ENCODE measurements at regions not wholly inside any gene's neighbourhood (a gene's known extent, or its start where the extent isn't known, plus 50 kb on each side); places are given as distances from the start of the nearest gene placed in this dataset.

- H3K9me3 ChIP-seq: peaks cover 0 to 3% of the 10 kb centered on the region in 2 donors
- no peaks in the 10 kb centered on the region for H3K4me1 ChIP-seq (ENCODE audit: insufficient read depth)
- no peaks in the 10 kb centered on the region for H3K36me3 ChIP-seq
- DNase-seq: no peak
- TF ChIP-seq CTCF (IDR thresholded peaks at IDR 0.05): no peak
- 75 to 81% (median 77%) methylated on average over 13 of the region's 13 CpGs for WGBS, 3 donors
- intact Hi-C loops (cut with DNase I): no loop called here
- H3K27ac ChIP-seq: no peak overlapping the region
- no peaks in the 10 kb centered on the region for H3K27me3 ChIP-seq
- H3K4me3 ChIP-seq: no peak overlapping the region
Measured at GRCh38 chr19:30173593-30174356, 198.4 kb upstream of the ZNF536 start.

DNA sequence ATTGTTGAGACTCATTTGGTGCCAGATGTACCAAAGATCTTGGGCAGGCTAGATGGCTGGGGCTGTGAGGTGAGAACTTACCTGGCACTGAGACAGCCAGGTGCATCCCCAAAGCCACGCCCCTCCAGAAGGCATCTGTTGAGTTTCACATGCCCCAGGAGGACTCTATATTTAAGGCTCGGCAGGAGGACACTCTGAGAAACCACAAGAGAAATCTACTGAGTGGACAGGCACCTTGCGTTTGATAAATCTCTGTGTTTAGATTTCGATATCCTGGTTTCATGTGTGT lies 197.9 kb upstream of the ZNF536 start:
- TF ChIP-seq EP300 (IDR thresholded peaks at IDR 0.05) (no peak), POLR2A (IDR thresholded peaks at IDR 0.05) (no peak), CTCF (IDR thresholded peaks at IDR 0.05) (no peak)
- Histone ChIP-seq H3K27me3 (no peaks in the 10 kb centered on the region), H3K4me1 (ENCODE audit: insufficient read depth) (no peaks in the 10 kb centered on the region), H3K36me3 (no peaks in the 10 kb centered on the region), H3K9me3 (peaks cover 0 to 3% of the 10 kb centered on the region in 2 donors), H3K27ac (no peak overlapping the region), H3K4me3 (no peak overlapping the region)
- intact Hi-C loops (cut with DNase I): no loop called here
- WGBS, 3 donors: 77 to 84% (median 83%) methylated on average over 4 of the region's 4 CpGs
- no peak for DNase-seq

DNA sequence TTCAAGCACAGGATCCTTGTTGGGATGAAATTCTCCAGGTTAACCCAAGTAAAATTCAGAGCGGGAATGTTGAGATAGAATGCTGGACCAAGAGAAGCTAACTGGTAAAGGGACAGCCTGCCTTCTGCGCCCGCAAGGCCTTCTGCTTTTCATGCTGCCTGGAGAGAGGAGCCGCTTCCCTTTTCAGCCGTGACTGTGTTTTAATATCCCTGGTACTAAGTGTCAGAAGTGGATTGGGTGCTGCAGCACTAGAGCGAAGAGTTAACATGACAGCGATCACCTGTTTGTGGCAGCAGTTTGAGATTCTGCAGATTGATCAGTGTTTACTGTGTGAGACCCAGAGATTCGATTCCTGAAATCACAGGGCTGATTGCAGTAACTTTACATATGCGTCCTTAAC lies 197.4 kb upstream of the ZNF536 start:
- Histone ChIP-seq H3K27me3 (no peaks in the 10 kb centered on the region), H3K36me3 (no peaks in the 10 kb centered on the region), H3K4me1 (ENCODE audit: insufficient read depth) (no peaks in the 10 kb centered on the region), H3K27ac (no peak overlapping the region), H3K4me3 (no peak overlapping the region), H3K9me3 (peaks cover 0 to 3% of the 10 kb centered on the region in 2 donors)
- WGBS, 3 donors: 77 to 85% (median 78%) methylated on average over 9 of the region's 9 CpGs
- TF ChIP-seq CTCF (IDR thresholded peaks at IDR 0.05) (no peak), POLR2A (IDR thresholded peaks at IDR 0.05) (no peak), EP300 (IDR thresholded peaks at IDR 0.05) (no peak)
- no peak for DNase-seq
- intact Hi-C loops (cut with DNase I): no loop called here

GRCh38 chr19:30175987-30176386 lies 196.2 kb upstream of the ZNF536 start:
- intact Hi-C loops (cut with DNase I): no loop called here
- Histone ChIP-seq H3K27ac (no peak overlapping the region), H3K9me3 (peaks cover 0 to 3% of the 10 kb centered on the region in 2 donors), H3K4me1 (ENCODE audit: insufficient read depth) (no peaks in the 10 kb centered on the region), H3K36me3 (no peaks in the 10 kb centered on the region), H3K4me3 (no peak overlapping the region), H3K27me3 (no peaks in the 10 kb centered on the region)
- WGBS, 3 donors: 90 to 93% (median 93%) methylated on average over 3 of the region's 3 CpGs
- TF ChIP-seq POLR2A (IDR thresholded peaks at IDR 0.05) (no peak), CTCF (IDR thresholded peaks at IDR 0.05) (no peak), EP300 (IDR thresholded peaks at IDR 0.05) (no peak)
- no peak for DNase-seq
